HL-60 (cell line): ENCODE measurements at regions not wholly inside any gene's neighbourhood (a gene's known extent, or its start where the extent isn't known, plus 50 kb on each side); places are given as distances from the start of the nearest gene placed in this dataset.

Experiments used
- DNase-seq, 2 experiments: peaks; one replicate each; pipeline ENCODE4 v3.0.0-alpha.2; 2010 to 2020; ENCODE audit warnings: low read depth in 1 of 2, low spot score in 1 of 2
- H3K27ac ChIP-seq: fragments of 250-450 bp; sonication (Bioruptor Pico); replicated peaks from 2 replicates; pipeline ENCODE4 v1.5.1; 2020; ENCODE audit warnings: mild to moderate bottlenecking, moderate library complexity
- H3K27me3 ChIP-seq: fragments of 250-450 bp; sonication (Bioruptor Pico); 2 replicates; pipeline ENCODE4 v1.5.1; 2021; ENCODE audit warnings: mild to moderate bottlenecking, moderate library complexity; ENCODE audit not compliant: insufficient read depth, poor library complexity, severe bottlenecking
- H3K4me3 ChIP-seq: replicated peaks from 2 replicates; pipeline ENCODE4 v1.5.1; 2011; ENCODE audit warnings: mild to moderate bottlenecking, control low read depth, low read length; ENCODE audit not compliant: insufficient read depth
- GABPA ChIP-seq: IDR thresholded peaks from 2 replicates; pipeline ENCODE4 v1.6.1; 2012; ENCODE audit warnings: low read depth
- POLR2AphosphoS5 ChIP-seq: IDR thresholded peaks from 2 replicates; pipeline ENCODE4 v1.6.1; 2012; ENCODE audit warnings: low read depth
- SPI1 ChIP-seq: IDR thresholded peaks from 2 replicates; pipeline ENCODE4 v1.6.1; 2012; ENCODE audit warnings: low read depth, mild to moderate bottlenecking, borderline replicate concordance
- TF ChIP-seq, protein P1 (sequence below): IDR thresholded peaks from one replicate; pipeline ENCODE4 v1.5.1; 2011; ENCODE audit warnings: low read length, control low read depth, inconsistent platforms; ENCODE audit not compliant: insufficient read depth
- TF ChIP-seq, protein P2 (sequence below): IDR thresholded peaks from 2 replicates; pipeline ENCODE4 v1.6.1; 2012; ENCODE audit warnings: low read depth; ENCODE audit not compliant: insufficient replicate concordance

GRCh38 chr13:106696140-106696539, 128.2 kb upstream of the ARGLU1 start:
- no peak for DNase-seq
- Histone ChIP-seq H3K4me3 (no peak overlapping the region), H3K27ac (no peak overlapping the region), H3K27me3 (peaks cover 2% of the 10 kb centered on the region)
- TF ChIP-seq, protein P1, sequence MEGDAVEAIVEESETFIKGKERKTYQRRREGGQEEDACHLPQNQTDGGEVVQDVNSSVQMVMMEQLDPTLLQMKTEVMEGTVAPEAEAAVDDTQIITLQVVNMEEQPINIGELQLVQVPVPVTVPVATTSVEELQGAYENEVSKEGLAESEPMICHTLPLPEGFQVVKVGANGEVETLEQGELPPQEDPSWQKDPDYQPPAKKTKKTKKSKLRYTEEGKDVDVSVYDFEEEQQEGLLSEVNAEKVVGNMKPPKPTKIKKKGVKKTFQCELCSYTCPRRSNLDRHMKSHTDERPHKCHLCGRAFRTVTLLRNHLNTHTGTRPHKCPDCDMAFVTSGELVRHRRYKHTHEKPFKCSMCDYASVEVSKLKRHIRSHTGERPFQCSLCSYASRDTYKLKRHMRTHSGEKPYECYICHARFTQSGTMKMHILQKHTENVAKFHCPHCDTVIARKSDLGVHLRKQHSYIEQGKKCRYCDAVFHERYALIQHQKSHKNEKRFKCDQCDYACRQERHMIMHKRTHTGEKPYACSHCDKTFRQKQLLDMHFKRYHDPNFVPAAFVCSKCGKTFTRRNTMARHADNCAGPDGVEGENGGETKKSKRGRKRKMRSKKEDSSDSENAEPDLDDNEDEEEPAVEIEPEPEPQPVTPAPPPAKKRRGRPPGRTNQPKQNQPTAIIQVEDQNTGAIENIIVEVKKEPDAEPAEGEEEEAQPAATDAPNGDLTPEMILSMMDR, result no peak
- TF ChIP-seq GABPA (no peak), SPI1 (no peak), POLR2AphosphoS5 (no peak)
- TF ChIP-seq, protein P2, sequence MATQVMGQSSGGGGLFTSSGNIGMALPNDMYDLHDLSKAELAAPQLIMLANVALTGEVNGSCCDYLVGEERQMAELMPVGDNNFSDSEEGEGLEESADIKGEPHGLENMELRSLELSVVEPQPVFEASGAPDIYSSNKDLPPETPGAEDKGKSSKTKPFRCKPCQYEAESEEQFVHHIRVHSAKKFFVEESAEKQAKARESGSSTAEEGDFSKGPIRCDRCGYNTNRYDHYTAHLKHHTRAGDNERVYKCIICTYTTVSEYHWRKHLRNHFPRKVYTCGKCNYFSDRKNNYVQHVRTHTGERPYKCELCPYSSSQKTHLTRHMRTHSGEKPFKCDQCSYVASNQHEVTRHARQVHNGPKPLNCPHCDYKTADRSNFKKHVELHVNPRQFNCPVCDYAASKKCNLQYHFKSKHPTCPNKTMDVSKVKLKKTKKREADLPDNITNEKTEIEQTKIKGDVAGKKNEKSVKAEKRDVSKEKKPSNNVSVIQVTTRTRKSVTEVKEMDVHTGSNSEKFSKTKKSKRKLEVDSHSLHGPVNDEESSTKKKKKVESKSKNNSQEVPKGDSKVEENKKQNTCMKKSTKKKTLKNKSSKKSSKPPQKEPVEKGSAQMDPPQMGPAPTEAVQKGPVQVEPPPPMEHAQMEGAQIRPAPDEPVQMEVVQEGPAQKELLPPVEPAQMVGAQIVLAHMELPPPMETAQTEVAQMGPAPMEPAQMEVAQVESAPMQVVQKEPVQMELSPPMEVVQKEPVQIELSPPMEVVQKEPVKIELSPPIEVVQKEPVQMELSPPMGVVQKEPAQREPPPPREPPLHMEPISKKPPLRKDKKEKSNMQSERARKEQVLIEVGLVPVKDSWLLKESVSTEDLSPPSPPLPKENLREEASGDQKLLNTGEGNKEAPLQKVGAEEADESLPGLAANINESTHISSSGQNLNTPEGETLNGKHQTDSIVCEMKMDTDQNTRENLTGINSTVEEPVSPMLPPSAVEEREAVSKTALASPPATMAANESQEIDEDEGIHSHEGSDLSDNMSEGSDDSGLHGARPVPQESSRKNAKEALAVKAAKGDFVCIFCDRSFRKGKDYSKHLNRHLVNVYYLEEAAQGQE, result no peak

DNA sequence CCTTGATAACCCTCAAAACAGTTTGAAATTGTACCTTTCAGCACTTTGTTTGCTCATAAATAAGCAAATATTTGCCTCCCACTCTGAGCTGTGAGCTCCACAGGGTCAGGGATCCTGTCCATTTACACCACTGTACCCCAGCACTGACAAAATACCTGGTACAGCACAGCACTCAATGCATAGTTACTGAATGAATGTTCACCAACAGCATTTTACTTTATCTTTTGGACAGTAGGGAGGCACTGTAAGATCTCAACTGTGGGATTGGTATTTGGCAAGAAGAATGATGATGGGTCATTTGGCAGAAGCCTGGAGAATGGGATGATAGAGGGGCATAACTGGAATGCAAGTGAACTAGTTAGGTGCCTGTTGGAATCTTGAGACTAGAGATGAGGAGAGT, 127.2 kb upstream of the ARGLU1 start:
- peaks cover 2% of the 10 kb centered on the region for H3K27me3 ChIP-seq
- TF ChIP-seq POLR2AphosphoS5 (no peak), SPI1 (no peak), GABPA (no peak)
- TF ChIP-seq, protein P1, result no peak
- TF ChIP-seq, protein P2, result no peak
- H3K4me3 ChIP-seq, result no peak overlapping the region
- no peak for DNase-seq
- H3K27ac ChIP-seq, result no peak overlapping the region

- Histone ChIP-seq H3K27ac (no peak overlapping the region), H3K27me3 (peaks cover 2% of the 10 kb centered on the region), H3K4me3 (no peak overlapping the region)
- TF ChIP-seq, protein P1, result no peak
- TF ChIP-seq, protein P2, result no peak
- TF ChIP-seq SPI1, result no peak
- TF ChIP-seq GABPA, result no peak
- TF ChIP-seq POLR2AphosphoS5, result no peak
- no peak for DNase-seq
These were observed 123.9 kb upstream of the ARGLU1 start for GRCh38 chr13:106691861-106692260.
